Mammary epithelial cell (primary cell): ENCODE measurements at regions not wholly inside any gene's neighbourhood (a gene's known extent, or its start where the extent isn't known, plus 50 kb on each side); places are given as distances from the start of the nearest gene placed in this dataset.

ENCODE experiments used
- EZH2 ChIP-seq: IDR thresholded peaks from 2 replicates; pipeline ENCODE4 v1.6.1; 2012; ENCODE audit warnings: low read length, inconsistent platforms, borderline replicate concordance
- TF ChIP-seq, protein P1 (sequence below), 2 donors: IDR thresholded peaks in 1 of 2; conservative IDR thresholded peaks in 1 of 2; 2 replicates each; pipeline ENCODE4 v1.5.1; 2011 to 2012; ENCODE audit warnings: inconsistent platforms in 2 of 2, low read length in 2 of 2, mild to moderate bottlenecking in 2 of 2, control low read depth in 1 of 2, low read depth in 1 of 2; ENCODE audit not compliant: insufficient read depth in 1 of 2; ENCODE audit errors: extremely low read depth in 1 of 2

DNA sequence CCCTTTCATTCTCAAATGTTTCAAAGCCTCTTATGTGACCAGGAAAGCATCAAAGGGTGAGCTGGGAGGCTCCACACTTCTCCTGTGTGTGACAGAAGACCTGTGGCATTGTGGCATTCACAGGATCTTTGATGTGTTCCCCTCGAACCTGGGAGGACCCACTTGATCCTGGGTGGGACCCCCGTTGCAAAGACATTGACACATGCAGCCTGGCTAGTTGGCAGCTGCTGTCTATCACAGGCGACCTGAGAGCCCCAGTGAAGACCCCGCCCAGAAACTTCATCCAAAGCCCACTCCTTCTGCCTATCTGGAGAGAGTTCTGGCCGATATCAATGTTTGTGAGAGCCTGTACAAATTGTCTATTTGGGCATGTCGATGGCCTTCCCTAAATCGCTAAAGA, 140.4 kb upstream of the ATP2B2 start:
- TF ChIP-seq, protein P1, sequence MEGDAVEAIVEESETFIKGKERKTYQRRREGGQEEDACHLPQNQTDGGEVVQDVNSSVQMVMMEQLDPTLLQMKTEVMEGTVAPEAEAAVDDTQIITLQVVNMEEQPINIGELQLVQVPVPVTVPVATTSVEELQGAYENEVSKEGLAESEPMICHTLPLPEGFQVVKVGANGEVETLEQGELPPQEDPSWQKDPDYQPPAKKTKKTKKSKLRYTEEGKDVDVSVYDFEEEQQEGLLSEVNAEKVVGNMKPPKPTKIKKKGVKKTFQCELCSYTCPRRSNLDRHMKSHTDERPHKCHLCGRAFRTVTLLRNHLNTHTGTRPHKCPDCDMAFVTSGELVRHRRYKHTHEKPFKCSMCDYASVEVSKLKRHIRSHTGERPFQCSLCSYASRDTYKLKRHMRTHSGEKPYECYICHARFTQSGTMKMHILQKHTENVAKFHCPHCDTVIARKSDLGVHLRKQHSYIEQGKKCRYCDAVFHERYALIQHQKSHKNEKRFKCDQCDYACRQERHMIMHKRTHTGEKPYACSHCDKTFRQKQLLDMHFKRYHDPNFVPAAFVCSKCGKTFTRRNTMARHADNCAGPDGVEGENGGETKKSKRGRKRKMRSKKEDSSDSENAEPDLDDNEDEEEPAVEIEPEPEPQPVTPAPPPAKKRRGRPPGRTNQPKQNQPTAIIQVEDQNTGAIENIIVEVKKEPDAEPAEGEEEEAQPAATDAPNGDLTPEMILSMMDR (conservative IDR thresholded peaks at IDR 0.05 in 1 of 2, IDR thresholded peaks at IDR 0.05 in 1 of 2; ENCODE audit: extremely low read depth in 1 of 2, insufficient read depth in 1 of 2, low read depth in 1 of 2, low read length in 2 of 2) = no peak
- TF ChIP-seq EZH2 = no peak
